ENCODE measurements at regions not wholly inside any gene's neighbourhood (a gene's known extent, or its start where the extent isn't known, plus 50 kb on each side); places are given as distances from the start of the nearest gene placed in this dataset.

GRCh38 chr2:160584972-160585494, 91.4 kb upstream of the RBMS1 start:
- TF ChIP-seq TSHZ2 (CRISPR knock-in tag; IDR thresholded peaks at IDR 0.05) (no peak), PATZ1 (CRISPR knock-in tag; IDR thresholded peaks at IDR 0.05; ENCODE audit: borderline replicate concordance) (no peak), RARB (CRISPR knock-in tag; IDR thresholded peaks at IDR 0.05) (no peak), ZFP30 (CRISPR knock-in tag; IDR thresholded peaks at IDR 0.05) (no peak), ZC3H10 (CRISPR knock-in tag; IDR thresholded peaks at IDR 0.05) (no peak), PPARA (CRISPR knock-in tag; IDR thresholded peaks at IDR 0.05; ENCODE audit: borderline replicate concordance) (no peak), BACH2 (CRISPR knock-in tag; IDR thresholded peaks at IDR 0.05; ENCODE audit: borderline replicate concordance) (no peak), OSR1 (CRISPR knock-in tag; IDR thresholded peaks at IDR 0.05) (no peak), POU6F1 (CRISPR knock-in tag; IDR thresholded peaks at IDR 0.05; ENCODE audit: borderline replicate concordance, low read depth) (no peak), CREB5 (CRISPR knock-in tag; IDR thresholded peaks at IDR 0.05; ENCODE audit: low read depth) (no peak), ZFP3 (CRISPR knock-in tag; IDR thresholded peaks at IDR 0.05) (no peak)

All from SK-N-SH treated with all-trans-retinoic acid at 6 μM for 48 hours (cell line).